ENCODE measurements at regions not wholly inside any gene's neighbourhood (a gene's known extent, or its start where the extent isn't known, plus 50 kb on each side); places are given as distances from the start of the nearest gene placed in this dataset.

DNA sequence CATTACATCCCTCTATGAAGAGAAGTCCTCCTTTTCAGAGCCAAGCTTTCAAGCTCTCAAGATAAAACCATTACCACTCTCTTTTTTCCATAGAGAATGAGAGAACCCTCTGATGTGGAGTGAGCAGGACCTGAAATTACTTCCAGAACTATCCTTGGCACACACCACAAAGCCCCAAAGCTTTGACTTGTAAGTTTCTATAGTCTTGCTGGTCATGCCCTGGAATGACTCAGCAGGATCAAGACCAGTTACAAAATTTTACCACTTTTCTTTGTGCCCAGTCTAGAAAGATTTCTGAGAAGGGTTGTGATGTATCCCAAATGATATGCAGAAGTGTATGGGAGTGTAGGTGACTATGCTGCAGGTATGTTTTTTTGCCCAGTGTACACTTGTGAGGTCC lies 760.6 kb downstream of the TLE1 start:
- no peaks in the 10 kb centered on the region for H3K9me3 ChIP-seq (ENCODE audit: control insufficient read depth, low read depth, low read length)
- no peaks in the 10 kb centered on the region for H3K27me3 ChIP-seq (ENCODE audit: control insufficient read depth, insufficient read depth, low read length)
- no peaks in the 10 kb centered on the region for H3K4me1 ChIP-seq (ENCODE audit: control insufficient read depth, low read depth, low read length)
- no peak overlapping the region for H3K27ac ChIP-seq (ENCODE audit: low read length)
- H3K4me3 ChIP-seq (ENCODE audit: low read length), result no peak overlapping the region
- H3K36me3 ChIP-seq (ENCODE audit: control insufficient read depth, low read depth, low read length), result no peaks in the 10 kb centered on the region
- no peak overlapping the region for H3K9ac ChIP-seq (ENCODE audit: low read length)

DNA sequence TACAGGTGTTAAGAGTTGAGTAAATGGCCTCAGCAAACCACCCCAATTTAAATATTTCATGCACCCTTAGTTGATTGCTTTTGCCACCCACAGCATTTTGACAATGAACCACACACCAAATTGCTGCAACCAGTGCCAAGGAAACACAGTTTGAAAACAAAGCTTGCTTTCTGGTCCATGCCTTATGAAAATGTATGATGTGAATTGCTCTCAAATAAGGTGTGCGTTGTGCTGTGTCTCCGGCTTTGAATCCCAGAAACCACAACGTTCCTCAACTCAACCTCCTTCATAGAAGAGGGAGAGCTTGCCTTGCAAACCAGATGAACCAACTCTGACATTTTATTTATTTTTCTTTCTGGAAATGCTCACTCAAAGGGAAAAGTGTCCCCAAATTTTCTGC lies 762.7 kb downstream of the TLE1 start:
- H3K4me1 ChIP-seq (ENCODE audit: control insufficient read depth, low read depth, low read length), result no peaks in the 10 kb centered on the region
- no peaks in the 10 kb centered on the region for H3K36me3 ChIP-seq (ENCODE audit: control insufficient read depth, low read depth, low read length)
- H3K27ac ChIP-seq (ENCODE audit: low read length), result no peak overlapping the region
- H3K9ac ChIP-seq (ENCODE audit: low read length), result no peak overlapping the region
- H3K4me3 ChIP-seq (ENCODE audit: low read length), result no peak overlapping the region
- H3K9me3 ChIP-seq (ENCODE audit: control insufficient read depth, low read depth, low read length), result no peaks in the 10 kb centered on the region
- no peaks in the 10 kb centered on the region for H3K27me3 ChIP-seq (ENCODE audit: control insufficient read depth, insufficient read depth, low read length)

DNA sequence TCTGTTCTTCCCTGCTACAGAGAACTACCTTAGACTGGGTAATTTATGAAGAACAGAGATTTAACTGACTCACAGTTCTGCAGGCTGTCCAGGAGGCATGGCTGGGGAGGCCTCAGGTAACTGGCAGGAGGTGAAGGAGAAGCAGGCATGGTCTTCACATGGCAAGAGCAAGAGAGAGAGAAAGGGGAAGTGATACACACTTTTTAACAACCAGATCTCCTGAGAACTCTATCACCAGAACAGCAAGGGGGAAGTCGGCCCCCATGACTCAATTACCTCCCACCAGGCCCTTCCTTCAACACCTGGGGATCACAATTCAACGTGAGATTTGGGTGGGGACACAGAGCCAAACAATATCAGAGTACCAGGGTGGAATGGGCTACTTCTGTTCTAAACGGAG lies 766.8 kb downstream of the TLE1 start:
- H3K9me3 ChIP-seq (ENCODE audit: control insufficient read depth, low read depth, low read length), result no peaks in the 10 kb centered on the region
- H3K27me3 ChIP-seq (ENCODE audit: control insufficient read depth, insufficient read depth, low read length), result no peaks in the 10 kb centered on the region
- H3K27ac ChIP-seq (ENCODE audit: low read length), result no peak overlapping the region
- no peaks in the 10 kb centered on the region for H3K4me1 ChIP-seq (ENCODE audit: control insufficient read depth, low read depth, low read length)
- H3K9ac ChIP-seq (ENCODE audit: low read length), result no peak overlapping the region
- H3K4me3 ChIP-seq (ENCODE audit: low read length), result no peak overlapping the region
- H3K36me3 ChIP-seq (ENCODE audit: control insufficient read depth, low read depth, low read length), result no peaks in the 10 kb centered on the region

DNA sequence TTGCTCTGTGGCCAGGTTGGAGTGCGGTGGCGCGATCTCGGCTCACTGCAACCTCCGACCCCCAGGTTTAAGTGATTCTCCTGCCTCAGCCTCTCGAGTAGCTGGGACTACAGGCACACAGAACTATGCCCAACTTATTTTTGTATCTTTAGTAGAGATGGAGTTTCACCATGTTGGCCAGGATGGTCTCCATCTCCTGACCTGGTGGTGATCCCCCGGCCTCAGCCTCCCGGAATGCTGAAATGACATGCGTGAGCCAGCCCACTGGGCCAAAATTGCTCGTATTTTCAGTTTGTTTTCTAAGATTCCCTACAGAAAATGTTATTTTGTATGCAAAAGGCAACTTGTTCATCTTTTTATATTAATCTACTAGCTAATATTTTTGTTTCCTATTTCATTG lies 782.6 kb downstream of the TLE1 start:
- Histone ChIP-seq H3K36me3 (ENCODE audit: control insufficient read depth, low read depth, low read length) (no peaks in the 10 kb centered on the region), H3K9ac (ENCODE audit: low read length) (no peak overlapping the region), H3K27me3 (ENCODE audit: control insufficient read depth, insufficient read depth, low read length) (no peaks in the 10 kb centered on the region)

DNA sequence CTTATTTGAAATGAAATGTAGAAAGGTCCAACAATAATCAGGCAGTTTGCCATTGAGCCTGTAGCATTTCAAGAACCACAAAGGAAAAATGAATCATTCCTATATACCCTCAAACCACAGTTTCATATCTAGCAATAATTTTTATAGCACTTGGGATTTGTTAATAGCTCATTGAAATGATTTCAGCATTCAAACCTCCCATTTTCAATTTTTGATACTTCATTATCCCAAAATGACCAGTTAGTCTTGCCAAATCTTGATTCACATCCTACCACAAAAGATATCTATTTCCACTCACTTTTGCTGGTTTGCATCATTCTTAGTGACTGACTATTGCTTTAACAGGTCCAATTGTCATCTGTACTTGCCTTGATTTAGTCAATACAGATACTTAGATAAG lies 790.1 kb downstream of the TLE1 start:
- no peaks in the 10 kb centered on the region for H3K4me1 ChIP-seq (ENCODE audit: control insufficient read depth, low read depth, low read length)

More for the DNA sequence above, 782.6 kb downstream of the TLE1 start:
- no peaks in the 10 kb centered on the region for H3K9me3 ChIP-seq (ENCODE audit: control insufficient read depth, low read depth, low read length)
- H3K4me1 ChIP-seq (ENCODE audit: control insufficient read depth, low read depth, low read length), result no peaks in the 10 kb centered on the region
- H3K4me3 ChIP-seq (ENCODE audit: low read length), result no peak overlapping the region
- no peak overlapping the region for H3K27ac ChIP-seq (ENCODE audit: low read length)

DNA sequence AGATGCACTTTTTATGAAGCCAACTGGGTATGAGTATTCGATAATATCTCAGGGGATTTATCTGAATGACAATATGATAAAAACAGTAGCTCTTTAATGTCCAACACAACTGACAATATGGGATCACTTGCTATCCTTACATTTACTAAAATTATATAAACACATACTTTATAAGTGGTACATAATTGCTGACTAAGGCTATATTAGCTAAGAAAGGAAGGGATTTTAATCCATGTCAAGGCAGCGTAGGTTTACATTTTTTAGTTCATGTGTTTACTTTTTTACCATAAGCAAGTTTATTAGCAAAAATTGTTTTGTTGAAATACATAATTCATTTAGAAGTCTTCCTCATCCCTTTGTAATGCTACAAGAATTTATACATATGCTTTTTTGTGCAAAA lies 796.2 kb downstream of the TLE1 start:
- H3K27me3 ChIP-seq (ENCODE audit: control insufficient read depth, insufficient read depth, low read length), result no peaks in the 10 kb centered on the region
- no peak overlapping the region for H3K4me3 ChIP-seq (ENCODE audit: low read length)
- H3K9me3 ChIP-seq (ENCODE audit: control insufficient read depth, low read depth, low read length), result no peaks in the 10 kb centered on the region
- H3K27ac ChIP-seq (ENCODE audit: low read length), result no peak overlapping the region
- no peaks in the 10 kb centered on the region for H3K4me1 ChIP-seq (ENCODE audit: control insufficient read depth, low read depth, low read length)
- H3K36me3 ChIP-seq (ENCODE audit: control insufficient read depth, low read depth, low read length), result no peaks in the 10 kb centered on the region
- no peak overlapping the region for H3K9ac ChIP-seq (ENCODE audit: low read length)

More for the DNA sequence above, 790.1 kb downstream of the TLE1 start:
- no peaks in the 10 kb centered on the region for H3K9me3 ChIP-seq (ENCODE audit: control insufficient read depth, low read depth, low read length)
- no peaks in the 10 kb centered on the region for H3K27me3 ChIP-seq (ENCODE audit: control insufficient read depth, insufficient read depth, low read length)
- no peak overlapping the region for H3K9ac ChIP-seq (ENCODE audit: low read length)
- H3K27ac ChIP-seq (ENCODE audit: low read length), result no peak overlapping the region
- H3K36me3 ChIP-seq (ENCODE audit: control insufficient read depth, low read depth, low read length), result no peaks in the 10 kb centered on the region
- H3K4me3 ChIP-seq (ENCODE audit: low read length), result no peak overlapping the region

DNA sequence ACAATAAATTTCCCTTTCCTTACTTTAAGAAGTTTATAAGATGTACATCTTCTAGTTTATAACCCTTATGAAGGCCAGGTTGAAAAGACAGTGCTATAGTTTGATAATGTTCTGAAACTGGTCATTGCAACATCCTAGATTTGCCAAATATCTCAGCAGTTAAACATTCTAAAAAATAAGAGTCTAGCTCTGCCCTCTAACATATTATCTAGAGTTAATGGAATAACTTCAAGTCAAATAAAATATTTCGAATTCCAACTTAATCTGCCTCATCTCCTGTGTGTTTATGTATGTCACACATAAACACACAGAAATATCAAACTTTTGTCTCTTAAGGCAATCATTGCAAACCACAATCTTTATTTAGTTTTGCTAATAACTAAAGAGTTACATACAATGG lies 796.6 kb downstream of the TLE1 start:
- H3K9ac ChIP-seq (ENCODE audit: low read length), result no peak overlapping the region
- no peaks in the 10 kb centered on the region for H3K36me3 ChIP-seq (ENCODE audit: control insufficient read depth, low read depth, low read length)

DNA sequence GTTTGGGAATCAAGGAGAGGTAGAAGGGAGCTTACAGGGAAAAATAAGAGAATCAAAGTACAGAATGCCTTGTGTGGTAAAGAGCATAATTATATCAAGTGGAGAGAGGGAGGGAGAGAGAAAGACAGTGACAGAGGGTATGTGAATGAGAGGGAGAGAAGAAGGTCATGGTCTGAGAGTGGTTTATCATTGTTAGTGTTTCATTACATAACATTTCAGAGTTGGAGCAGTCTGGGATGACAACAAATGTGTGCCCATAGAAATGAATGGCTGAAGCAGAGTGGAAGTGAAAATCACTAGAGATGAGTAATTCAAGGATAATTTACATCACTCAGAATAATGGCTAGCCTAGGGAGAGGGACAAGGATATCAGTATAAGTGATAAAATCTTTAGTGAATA lies 799.2 kb downstream of the TLE1 start:
- no peak overlapping the region for H3K4me3 ChIP-seq (ENCODE audit: low read length)
- no peaks in the 10 kb centered on the region for H3K4me1 ChIP-seq (ENCODE audit: control insufficient read depth, low read depth, low read length)
- H3K9ac ChIP-seq (ENCODE audit: low read length), result no peak overlapping the region
- H3K27ac ChIP-seq (ENCODE audit: low read length), result no peak overlapping the region
- H3K27me3 ChIP-seq (ENCODE audit: control insufficient read depth, insufficient read depth, low read length), result no peaks in the 10 kb centered on the region
- no peaks in the 10 kb centered on the region for H3K36me3 ChIP-seq (ENCODE audit: control insufficient read depth, low read depth, low read length)
- H3K9me3 ChIP-seq (ENCODE audit: control insufficient read depth, low read depth, low read length), result no peaks in the 10 kb centered on the region

More for the DNA sequence above, 796.6 kb downstream of the TLE1 start:
- Histone ChIP-seq H3K9me3 (ENCODE audit: control insufficient read depth, low read depth, low read length) (no peaks in the 10 kb centered on the region), H3K4me3 (ENCODE audit: low read length) (no peak overlapping the region), H3K27ac (ENCODE audit: low read length) (no peak overlapping the region), H3K27me3 (ENCODE audit: control insufficient read depth, insufficient read depth, low read length) (no peaks in the 10 kb centered on the region), H3K4me1 (ENCODE audit: control insufficient read depth, low read depth, low read length) (no peaks in the 10 kb centered on the region)

DNA sequence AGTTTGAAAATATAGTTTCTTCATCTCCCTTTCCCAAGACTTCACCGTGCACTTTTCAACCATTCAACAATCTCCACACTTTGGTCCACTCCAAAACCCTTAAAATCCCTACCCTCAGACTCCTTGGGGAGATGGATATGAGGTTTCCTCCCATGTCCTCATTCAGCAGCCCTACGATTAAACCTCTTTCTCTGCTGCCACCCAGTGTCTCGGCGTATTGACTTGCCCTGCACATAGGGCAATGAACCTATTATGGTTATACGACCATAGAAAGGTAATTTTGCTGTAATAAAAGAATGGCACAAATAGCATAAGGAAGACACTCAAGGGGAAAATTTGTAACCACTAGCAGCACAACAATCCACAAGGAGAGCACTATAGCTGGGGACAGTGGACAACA lies 803.5 kb downstream of the TLE1 start:
- Histone ChIP-seq H3K27me3 (ENCODE audit: control insufficient read depth, insufficient read depth, low read length) (no peaks in the 10 kb centered on the region), H3K27ac (ENCODE audit: low read length) (no peak overlapping the region), H3K36me3 (ENCODE audit: control insufficient read depth, low read depth, low read length) (no peaks in the 10 kb centered on the region), H3K4me1 (ENCODE audit: control insufficient read depth, low read depth, low read length) (peaks cover 16% of the 10 kb centered on the region), H3K9me3 (ENCODE audit: control insufficient read depth, low read depth, low read length) (no peaks in the 10 kb centered on the region), H3K9ac (ENCODE audit: low read length) (no peak overlapping the region), H3K4me3 (ENCODE audit: low read length) (no peak overlapping the region)

DNA sequence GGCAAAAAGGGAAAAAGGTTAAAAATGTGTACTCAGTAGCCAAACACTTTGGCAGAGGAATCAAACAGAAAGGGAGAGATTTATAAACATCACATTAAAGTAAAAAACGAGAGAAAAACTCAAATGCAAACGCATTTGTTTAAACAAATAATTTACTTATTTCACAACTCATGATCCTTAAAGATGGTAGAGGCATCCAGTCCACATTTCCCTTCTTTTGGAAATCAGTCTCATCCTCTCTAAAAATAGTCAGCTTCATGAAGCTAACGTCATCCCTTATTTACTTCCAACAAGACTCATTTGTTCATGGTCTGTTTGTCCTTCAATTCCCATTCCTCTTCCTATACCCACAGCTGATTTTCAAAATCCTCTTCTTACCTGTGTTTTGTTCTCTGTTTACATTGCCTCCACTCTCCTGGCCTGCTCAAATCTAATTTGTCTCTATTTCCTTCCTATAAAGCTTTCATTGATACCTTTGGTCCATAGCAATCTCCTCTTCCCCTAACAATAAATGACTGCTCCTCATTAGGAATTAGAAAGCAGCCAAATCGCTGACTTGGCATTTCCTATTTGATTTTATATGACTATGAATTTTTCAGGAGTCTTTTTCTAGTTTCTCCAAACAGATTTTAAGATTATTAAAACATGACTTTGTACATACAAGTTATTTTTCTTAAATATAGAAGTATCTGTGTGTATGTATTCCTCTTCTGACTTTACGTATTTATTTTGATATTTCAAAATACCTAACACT lies 805.3 kb downstream of the TLE1 start:
- H3K9ac ChIP-seq (ENCODE audit: low read length), result no peak overlapping the region
- no peaks in the 10 kb centered on the region for H3K9me3 ChIP-seq (ENCODE audit: control insufficient read depth, low read depth, low read length)
- H3K27ac ChIP-seq (ENCODE audit: low read length), result no peak overlapping the region
- H3K4me3 ChIP-seq (ENCODE audit: low read length), result no peak overlapping the region
- H3K4me1 ChIP-seq (ENCODE audit: control insufficient read depth, low read depth, low read length), result peaks cover 17% of the 10 kb centered on the region
- no peaks in the 10 kb centered on the region for H3K27me3 ChIP-seq (ENCODE audit: control insufficient read depth, insufficient read depth, low read length)
- no peaks in the 10 kb centered on the region for H3K36me3 ChIP-seq (ENCODE audit: control insufficient read depth, low read depth, low read length)

DNA sequence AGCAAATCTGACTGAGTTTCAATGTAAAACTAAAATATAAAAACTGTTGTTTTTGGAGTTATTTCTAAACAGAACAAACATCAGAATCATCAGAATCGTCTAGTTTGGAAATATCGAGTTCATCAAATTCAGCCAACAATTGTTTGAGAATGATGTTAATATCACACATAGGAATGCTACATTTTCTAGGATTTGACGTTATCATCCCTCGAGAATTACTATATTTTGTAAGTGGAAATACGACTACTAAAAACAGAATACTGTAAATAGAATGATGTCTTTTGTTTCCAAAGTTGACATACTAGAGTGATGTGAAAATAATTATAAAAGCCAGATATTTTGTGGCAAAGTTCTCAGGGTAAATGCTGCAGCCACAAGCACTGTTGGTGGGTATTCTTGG lies 805.9 kb downstream of the TLE1 start:
- Histone ChIP-seq H3K4me1 (ENCODE audit: control insufficient read depth, low read depth, low read length) (peaks cover 17% of the 10 kb centered on the region), H3K36me3 (ENCODE audit: control insufficient read depth, low read depth, low read length) (no peaks in the 10 kb centered on the region), H3K4me3 (ENCODE audit: low read length) (no peak overlapping the region), H3K27ac (ENCODE audit: low read length) (no peak overlapping the region), H3K9ac (ENCODE audit: low read length) (no peak overlapping the region), H3K27me3 (ENCODE audit: control insufficient read depth, insufficient read depth, low read length) (no peaks in the 10 kb centered on the region), H3K9me3 (ENCODE audit: control insufficient read depth, low read depth, low read length) (no peaks in the 10 kb centered on the region)

DNA sequence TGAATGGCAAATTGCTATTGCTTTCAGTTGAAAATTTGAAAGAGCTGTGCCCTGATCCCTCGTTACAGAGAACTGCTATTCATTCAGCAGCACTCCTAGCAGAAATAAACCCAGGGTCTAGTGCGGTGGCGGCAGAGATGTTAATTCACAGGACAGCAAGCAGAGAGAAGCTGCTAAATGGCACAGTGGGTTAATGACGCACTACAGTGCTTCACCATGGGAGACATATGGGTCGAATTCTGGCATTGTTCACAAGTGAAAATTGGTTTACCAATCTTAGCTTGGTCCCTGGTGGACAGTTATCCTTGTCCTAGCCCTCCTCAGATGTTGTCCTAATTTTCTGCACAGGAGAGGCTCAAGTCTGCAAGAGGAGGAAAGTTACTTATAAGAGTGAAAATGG lies 807.4 kb downstream of the TLE1 start:
- Histone ChIP-seq H3K9me3 (ENCODE audit: control insufficient read depth, low read depth, low read length) (no peaks in the 10 kb centered on the region), H3K4me3 (ENCODE audit: low read length) (peak overlapping the region; percentile 3)

More for the DNA sequence above, 807.4 kb downstream of the TLE1 start:
- no peaks in the 10 kb centered on the region for H3K36me3 ChIP-seq (ENCODE audit: control insufficient read depth, low read depth, low read length)
- H3K9ac ChIP-seq (ENCODE audit: low read length), result no peak overlapping the region
- H3K27ac ChIP-seq (ENCODE audit: low read length), result no peak overlapping the region
- peaks cover 17% of the 10 kb centered on the region for H3K4me1 ChIP-seq (ENCODE audit: control insufficient read depth, low read depth, low read length)
- H3K27me3 ChIP-seq (ENCODE audit: control insufficient read depth, insufficient read depth, low read length), result no peaks in the 10 kb centered on the region

All from iPS-18a (cell line).